Anterior cingulate cortex (tissue), 58 donors: ENCODE measurements at regions not wholly inside any gene's neighbourhood (a gene's known extent, or its start where the extent isn't known, plus 50 kb on each side); places are given as distances from the start of the nearest gene placed in this dataset.
"Not testable (repeated sequence)": the region's sequence is repeated elsewhere in the genome, so short reads cannot be mapped to it uniquely, and the experiment has no call there.

Experiments used
- DNase-seq, 58 donors: peaks; one replicate each; lab custom pipeline; 2025; lab: John Stamatoyannopoulos, UW

DNA sequence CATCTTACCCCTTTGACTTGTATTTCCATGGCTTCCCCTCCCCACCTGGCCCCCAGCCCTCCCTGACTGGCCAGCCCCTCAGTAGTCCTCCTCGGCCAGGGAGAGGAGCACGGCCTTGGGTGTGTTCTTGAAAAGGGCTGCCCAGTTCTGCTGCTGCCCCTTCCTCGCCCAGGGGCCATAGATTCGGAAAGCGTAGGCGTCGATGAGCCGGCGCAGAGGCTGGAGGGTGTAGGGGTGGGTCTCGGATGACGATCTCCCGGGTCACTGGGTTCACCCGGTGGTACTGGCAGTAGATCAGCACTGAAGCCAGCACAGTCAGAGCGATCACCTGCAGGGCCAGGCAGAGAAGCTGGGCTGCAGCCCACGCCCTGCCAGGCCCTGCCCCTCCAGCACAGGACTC, 71.7 kb downstream of the ZNF479 start:
- DNase-seq, result not testable (repeated sequence)

DNA sequence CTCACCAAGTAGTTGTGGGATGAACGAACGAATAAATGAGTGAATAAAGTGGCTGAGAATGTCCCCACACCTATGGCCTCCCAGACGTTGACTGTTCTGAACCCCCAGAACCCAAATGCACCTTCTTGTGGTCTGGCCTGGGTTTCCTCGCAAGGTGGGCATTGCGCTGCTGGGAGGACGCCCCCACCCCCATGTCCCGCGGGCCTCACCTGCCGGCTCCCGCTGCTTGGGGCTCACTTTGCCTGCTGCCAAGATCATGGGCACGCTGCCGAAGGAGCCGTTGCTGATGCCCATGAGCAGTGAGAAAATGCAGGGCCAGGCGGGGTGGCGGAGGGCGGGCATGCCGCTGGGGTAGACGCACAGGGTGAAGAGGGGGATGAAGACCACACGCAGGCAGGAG, 115.9 kb downstream of the ZNF479 start:
- DNase-seq, result not testable (repeated sequence)

DNA sequence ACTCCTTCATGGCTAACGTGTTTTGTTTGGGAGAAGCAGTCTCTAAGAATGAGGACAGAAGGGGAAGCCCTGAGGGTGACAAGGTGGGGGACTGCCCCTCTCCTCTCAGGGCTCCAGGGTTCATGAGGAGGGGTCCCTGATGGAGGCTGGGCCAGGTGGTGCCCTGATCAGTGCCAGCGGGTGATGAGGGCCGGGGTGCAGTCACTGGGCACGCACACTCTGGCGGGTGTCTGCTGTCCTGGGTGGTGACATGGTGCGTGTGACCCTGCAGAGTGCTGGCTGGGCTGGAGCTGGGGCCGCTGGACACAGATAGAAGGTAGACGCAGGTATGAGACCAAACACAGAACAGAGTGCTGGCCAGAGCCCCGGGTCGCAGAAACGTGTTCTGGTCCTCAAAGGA, 118.5 kb downstream of the ZNF479 start:
- not testable (repeated sequence) for DNase-seq

DNA sequence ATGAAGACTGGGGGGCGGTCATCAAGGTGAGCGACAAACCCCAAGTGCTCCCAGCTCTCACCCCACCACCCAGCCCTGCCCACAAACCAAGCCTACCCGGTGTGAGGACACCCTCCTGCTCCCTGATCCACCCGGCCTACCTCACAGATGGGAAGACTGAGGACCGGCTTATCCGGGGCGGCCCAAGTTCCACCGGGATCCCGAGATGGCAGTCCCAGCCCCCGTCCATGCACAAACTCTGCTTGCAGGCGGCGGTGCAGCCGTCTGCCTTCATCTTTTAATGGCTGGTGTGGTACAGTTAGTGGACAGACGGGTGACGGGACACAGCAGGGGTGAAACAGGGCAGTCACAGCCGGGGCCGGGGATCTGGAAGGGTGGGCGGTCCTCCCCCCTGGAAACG, 119.3 kb downstream of the ZNF479 start:
- DNase-seq, result not testable (repeated sequence)

DNA sequence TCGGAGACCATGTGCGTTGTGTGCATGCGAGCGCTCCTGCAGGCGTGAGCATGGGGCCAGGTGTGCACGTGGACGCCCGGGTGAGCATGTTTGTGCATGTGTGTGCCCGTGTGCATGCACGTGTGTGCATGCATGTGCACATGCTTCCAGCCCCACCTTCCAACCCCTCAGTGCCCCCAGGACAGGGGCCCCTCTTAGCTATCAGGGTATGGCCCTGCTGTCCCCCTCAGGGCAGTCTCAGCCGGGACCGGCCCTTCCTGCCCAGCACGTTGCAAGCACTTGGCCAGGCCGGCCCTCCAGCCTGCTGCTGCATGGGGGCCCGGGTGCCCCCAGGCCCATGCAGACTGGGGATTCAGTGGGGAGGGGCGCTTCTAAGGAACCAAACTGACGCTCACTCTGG, 123.0 kb downstream of the ZNF479 start:
- not testable (repeated sequence) for DNase-seq

DNA sequence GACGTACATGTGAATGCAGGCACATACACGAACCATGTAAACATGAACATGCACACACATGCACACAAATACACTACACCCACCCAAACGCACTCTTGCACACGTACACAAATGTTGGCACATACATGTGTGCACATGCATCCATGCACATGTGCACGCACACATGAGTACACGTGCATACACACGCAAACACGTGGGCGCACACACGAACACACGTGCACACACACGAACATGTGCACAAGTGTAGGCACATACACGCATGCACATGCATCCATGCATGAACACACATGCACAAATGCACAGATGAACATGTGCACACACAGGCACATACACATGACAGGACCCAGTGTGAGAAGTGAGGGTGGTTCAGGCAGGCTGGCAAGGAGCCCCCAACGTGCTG, 126.3 kb downstream of the ZNF479 start:
- DNase-seq, result not testable (repeated sequence)

DNA sequence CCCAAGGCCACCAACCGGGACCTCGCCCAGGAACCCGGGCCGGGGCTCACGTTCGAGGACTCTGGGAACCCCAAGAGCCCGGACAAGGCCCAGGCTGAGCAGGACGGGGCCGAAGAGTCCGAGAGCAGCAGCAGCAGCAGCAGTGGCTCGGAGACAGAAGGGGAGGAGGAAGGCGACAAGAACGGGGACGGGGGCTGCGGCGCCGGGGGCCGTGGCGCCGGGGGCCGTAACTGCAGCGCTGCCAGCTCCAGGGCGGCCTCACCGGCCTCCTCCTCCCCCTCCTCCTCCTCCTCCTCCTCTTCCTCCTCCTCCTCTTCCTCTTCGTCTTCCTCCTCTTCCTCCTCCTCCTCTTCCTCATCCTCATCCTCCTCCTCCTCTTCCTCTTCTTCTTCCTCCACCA, 128.4 kb downstream of the ZNF479 start:
- not testable (repeated sequence) for DNase-seq

DNA sequence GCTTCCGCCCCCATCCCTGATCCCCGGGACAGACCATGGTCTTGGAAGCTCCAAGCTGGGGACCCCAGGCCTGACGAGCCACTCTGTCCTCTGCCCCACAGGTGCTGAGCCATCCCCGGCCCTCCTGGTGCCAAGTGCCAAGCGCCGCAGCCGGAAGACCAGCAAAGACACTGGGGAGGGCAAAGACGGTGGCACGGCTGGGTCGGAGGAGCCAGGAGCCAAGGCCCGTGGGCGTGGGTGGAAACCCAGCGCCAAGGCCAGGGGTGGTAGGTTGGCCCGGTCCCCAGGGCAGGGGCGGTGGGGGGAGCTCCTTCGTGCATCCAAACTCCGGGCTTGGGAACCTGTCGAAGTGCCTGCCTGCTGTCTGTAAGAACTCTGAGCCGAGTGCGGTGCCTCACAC, 130.3 kb downstream of the ZNF479 start:
- not testable (repeated sequence) for DNase-seq

DNA sequence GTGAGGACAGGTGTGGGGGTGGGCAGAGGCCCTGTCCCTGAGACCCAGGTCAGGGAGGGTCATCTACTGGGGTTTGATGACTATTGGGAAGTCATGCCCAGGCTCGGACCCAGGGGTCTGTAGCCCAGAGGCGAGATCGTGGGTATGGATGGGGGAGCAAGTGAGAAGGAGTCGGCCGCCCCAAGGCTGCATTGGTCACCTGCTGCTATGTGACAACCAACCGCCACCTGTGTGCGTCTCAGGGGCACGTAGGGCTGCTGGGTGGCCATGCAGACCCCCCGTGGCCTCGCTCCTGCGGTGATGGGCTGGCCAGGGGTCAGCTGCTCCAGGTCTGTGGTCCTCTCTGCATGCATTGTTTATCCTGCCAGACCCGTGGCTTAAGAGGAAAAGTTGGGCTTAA, 138.5 kb downstream of the ZNF479 start:
- not testable (repeated sequence) for DNase-seq

DNA sequence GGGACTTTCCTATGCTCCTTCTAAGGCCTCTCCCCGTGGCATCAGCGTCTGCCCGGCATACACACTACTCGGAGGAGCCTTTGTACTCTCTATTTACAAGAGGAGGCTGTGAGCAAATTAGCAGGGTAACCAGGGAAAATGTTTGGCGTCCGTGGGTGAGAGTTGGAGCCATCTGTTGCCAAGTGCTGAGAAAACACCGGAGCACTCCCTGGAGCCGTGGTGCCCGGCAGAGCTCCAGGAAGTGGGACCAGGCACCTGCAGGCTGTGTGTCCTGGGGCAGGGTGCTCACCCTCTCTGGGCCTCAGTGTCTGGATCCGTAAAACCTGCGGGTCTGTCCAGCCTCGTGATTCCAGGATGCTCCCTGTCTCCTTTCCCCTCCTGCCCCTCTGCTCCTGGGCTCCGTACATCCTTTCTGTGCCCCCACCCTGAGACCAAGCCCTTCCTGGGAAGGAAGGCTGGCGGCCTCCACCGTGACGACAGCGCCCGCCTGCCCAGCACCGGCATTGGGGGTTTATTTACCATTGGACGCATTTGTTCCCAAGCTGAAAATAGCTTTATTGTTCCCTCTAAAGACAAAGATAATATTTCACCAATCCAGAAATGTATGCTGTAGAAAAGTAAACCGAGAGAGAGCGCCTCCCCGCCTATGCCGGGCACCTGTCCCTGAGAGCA, 174.4 kb downstream of the ZNF479 start:
- not testable (repeated sequence) for DNase-seq

DNA sequence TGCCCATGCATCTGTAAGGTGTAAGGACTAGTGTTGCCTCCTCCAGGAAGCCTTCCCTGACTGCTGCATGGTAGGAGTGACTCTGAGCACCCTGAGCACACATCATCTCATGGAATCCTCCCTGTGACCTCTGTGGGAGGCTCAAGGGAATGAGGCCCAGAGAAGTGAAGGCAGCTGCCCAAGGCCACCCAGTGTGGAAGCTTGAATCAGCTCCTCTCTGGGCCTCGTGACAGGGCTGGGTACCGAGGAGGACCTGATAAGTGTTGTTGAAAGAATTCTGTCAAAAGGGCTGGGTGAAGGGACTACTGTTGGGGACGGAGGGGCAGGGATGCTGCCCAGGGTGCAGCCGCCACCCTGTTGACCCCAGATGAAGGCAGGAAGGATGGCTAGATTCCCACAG, 175.2 kb downstream of the ZNF479 start:
- not testable (repeated sequence) for DNase-seq

DNA sequence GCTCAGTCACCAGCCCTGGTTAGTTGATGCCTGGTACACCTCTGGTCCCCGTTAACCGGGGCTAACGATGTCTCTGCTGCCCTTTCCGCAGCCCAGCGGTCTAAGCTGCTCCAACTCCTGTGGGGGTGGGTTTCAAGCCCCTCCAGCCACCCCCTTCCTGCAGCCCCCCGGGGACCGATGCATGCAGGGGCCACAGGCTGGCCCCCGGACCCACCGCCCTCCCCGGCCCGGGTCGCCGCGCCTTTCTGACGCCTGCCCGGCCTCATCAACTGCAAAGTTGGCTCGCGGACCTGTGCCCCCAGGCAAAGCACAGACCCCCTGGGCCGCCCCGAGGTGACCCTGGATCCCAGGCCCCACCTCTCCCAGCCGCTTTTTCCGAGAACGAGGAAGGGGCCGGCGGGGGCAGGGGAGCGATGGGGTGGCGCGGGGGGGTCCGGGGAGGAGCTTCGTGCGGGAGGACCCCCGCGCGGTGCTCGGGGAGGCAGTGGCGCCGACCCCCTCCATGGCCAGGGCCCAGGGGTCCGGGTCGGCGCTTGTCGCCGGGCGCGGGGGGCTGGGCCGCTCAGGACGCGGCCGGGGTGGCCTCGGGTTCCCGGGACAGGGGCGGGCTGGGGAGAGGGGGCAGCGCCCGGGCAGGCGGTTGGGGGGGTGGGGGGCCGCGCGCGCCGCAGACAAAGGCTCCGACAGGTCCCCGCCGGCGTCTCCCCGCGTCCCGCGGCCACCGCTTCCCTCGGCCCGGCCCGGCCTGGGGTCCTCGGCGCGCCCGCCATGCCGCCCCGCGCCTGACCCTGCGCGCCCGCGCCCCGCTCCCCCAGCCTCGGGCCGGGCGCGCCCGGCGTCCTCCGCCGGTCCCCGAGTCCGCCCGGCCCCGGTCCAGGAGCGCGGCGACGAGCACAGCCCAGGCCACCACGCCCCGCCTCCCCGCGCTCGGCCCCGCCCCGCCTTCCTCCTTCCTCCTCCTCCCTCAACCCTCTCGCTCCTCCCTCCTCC, 183.6 kb downstream of the ZNF479 start:
- not testable (repeated sequence) for DNase-seq

DNA sequence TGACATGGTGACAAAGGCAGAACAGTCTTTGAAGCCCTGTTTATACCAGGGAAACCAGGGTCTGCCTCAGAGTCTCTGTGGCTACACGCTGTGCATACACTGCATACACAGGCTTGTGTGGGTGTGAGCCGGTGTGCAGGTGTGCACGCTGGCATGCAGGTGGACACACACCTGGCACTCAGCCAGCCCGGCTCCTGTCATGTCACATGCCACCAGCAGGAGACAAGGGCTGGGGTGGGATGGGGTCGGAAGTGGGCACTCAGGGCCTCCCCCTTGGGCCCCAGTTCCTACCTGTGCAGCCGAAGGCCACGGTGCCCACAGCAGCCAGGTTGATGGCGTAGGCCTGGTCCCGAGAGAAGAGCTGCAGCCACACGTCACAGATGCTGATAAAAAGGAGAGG, 192.2 kb downstream of the ZNF479 start:
- peak in 1 of 58 donors; percentile 3 for DNase-seq

DNA sequence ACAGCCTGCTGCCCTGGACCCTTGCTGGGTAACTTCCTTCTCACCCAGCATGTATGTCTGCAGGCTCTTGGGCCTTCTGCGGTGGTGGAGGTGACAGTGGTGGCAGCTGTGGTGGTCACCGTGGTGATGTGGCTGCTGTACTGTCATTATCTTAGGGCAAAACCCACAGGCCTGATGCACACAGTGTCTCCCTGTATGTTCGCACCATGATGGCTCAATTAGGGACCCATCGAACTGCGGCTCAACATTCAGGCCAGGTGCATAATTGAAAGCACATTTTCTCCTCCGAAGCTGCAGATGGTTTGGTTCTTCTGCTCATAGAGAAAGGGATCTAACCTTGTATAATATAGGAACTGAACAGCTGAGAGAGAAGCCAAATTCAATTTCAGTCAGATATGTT, 208.3 kb downstream of the ZNF479 start:
- not testable (repeated sequence) for DNase-seq

DNA sequence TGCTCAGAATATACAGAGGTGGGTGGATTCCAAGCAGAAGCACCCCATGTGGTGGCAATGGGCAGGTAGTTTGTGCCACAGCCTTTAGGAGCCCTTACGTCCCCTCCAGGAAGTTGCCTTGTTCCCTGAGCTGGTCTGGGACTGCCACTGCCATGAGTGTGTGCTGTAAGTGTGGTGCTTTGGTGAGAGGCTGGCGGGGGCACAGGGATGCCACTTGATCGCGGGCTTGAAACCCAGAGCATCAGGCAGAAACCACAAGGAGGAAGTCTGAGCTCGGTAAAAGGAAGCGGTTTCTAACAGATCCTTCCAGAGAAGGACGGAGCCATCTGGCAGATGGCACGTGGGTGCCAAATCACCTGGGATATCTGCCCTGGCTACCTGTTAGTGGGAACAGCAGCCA, 221.3 kb downstream of the ZNF479 start:
- not testable (repeated sequence) for DNase-seq

DNA sequence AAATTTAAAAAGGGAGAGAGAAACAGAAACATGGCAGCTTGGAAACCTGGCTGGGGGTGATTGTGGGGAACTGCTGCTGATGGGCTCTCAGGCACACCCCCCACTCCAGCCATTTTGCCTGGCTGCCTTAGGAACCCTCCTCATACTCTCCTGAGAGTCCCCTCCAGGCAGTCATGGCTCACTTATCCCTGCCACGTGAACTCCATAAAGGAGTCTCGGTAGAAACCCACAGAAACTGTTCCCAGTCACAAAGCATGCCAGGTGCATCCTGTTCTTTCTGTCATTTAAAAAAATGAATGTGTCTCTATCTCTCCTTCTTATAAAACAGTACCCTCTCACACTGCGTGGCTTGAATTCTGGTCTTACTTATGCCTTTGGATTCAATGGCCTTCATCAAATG, 242.8 kb downstream of the ZNF479 start:
- DNase-seq, result not testable (repeated sequence)

DNA sequence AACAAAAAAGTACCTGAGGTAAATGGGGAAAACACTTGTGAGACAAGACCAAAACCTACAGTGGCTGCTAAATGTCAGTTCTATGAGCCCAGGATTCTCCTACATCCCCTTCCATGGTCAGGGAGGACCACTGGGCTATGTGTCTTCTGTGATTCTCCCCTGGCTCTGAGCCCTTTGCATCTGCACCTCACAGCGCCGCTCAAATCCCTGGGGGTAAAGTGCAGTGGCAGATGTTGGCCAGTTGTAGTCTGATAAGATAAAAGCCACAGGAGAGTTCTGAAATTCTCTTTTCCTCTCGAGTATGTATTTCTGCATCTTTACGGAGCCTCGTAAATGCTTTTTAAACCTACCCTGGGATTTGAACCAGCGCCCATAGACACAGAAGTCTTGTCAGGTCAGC, 247.1 kb downstream of the ZNF479 start:
- not testable (repeated sequence) for DNase-seq

DNA sequence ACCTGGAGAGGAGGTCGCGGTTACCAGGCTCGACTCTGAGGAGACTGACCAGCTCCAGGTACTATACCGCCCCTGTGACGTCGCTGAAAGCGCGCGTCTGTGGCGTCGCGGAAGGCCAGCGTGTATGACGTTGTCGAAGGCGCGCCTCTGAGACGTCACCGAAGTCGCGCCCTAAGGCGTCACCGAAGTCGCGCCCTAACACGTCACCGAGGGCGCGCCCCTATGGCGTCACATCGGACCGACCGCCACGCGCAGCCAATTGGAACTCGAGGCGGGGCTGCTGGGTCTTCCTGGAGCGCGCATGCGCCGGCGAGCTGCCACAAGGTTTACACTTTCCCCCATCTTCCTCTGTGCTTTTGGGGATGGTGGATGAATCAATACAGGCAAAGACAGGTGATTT, 249.9 kb downstream of the ZNF479 start:
- not testable (repeated sequence) for DNase-seq
